NB4 (cell line): ENCODE measurements at regions not wholly inside any gene's neighbourhood (a gene's known extent, or its start where the extent isn't known, plus 50 kb on each side); places are given as distances from the start of the nearest gene placed in this dataset.

Experiments used
- POLR2A ChIP-seq: IDR thresholded peaks from 2 replicates; pipeline ENCODE4 v1.6.1; 2011; ENCODE audit warnings: mild to moderate bottlenecking; ENCODE audit not compliant: insufficient read length; ENCODE audit errors: extremely low read depth
- TF ChIP-seq, protein P1 (sequence below): IDR thresholded peaks from one replicate; pipeline ENCODE4 v1.5.1; 2012; ENCODE audit warnings: low read depth, low read length
- TF ChIP-seq, protein P2 (sequence below): IDR thresholded peaks from 2 replicates; pipeline ENCODE4 v1.6.1; 2011; ENCODE audit warnings: low read depth, low read length

DNA sequence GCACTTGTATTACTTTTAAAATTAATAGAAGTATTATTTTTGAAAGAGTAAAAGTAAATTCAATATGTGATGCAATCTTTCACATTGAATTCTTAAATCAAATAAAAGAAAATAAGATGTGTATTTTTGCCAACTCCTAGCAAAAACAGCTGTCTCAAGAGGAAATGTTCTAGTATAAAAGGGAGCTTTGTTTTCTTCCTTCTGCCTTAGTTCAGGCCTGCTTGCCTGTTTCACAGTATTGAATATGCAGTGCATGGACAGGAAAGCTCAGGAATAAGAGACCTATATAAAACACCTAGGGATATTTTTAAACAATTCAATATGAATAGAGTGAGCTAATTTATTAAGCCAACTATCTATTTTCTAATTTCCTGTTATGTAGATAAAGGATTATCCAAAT is 294.8 kb upstream of the G2E3 start:
- TF ChIP-seq, protein P1, sequence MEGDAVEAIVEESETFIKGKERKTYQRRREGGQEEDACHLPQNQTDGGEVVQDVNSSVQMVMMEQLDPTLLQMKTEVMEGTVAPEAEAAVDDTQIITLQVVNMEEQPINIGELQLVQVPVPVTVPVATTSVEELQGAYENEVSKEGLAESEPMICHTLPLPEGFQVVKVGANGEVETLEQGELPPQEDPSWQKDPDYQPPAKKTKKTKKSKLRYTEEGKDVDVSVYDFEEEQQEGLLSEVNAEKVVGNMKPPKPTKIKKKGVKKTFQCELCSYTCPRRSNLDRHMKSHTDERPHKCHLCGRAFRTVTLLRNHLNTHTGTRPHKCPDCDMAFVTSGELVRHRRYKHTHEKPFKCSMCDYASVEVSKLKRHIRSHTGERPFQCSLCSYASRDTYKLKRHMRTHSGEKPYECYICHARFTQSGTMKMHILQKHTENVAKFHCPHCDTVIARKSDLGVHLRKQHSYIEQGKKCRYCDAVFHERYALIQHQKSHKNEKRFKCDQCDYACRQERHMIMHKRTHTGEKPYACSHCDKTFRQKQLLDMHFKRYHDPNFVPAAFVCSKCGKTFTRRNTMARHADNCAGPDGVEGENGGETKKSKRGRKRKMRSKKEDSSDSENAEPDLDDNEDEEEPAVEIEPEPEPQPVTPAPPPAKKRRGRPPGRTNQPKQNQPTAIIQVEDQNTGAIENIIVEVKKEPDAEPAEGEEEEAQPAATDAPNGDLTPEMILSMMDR, result no peak
- TF ChIP-seq, protein P2, sequence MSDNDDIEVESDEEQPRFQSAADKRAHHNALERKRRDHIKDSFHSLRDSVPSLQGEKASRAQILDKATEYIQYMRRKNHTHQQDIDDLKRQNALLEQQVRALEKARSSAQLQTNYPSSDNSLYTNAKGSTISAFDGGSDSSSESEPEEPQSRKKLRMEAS, result no peak
- TF ChIP-seq POLR2A, result no peak
